Stomach (tissue), 8 donors: ENCODE measurements at regions not wholly inside any gene's neighbourhood (a gene's known extent, or its start where the extent isn't known, plus 50 kb on each side); places are given as distances from the start of the nearest gene placed in this dataset.
"Not testable (repeated sequence)": the region's sequence is repeated elsewhere in the genome, so short reads cannot be mapped to it uniquely, and the experiment has no call there.

Source experiments
- DNase-seq, 2 donors: peaks; one replicate each; pipeline versions ENCODE4 v3.0.0 to v3.0.0-alpha.2; 2013 to 2019
- H3K27ac ChIP-seq, 5 donors: fragments of 200-600 bp in 4 of 5; sonication (generic) in 4 of 5; one replicate each; pipeline ENCODE4 v1.5.1; 2013 to 2019; ENCODE audit warnings: mild to moderate bottlenecking in 1 of 5, moderate library complexity in 1 of 5
- H3K27me3 ChIP-seq, 3 donors: fragments of 200-600 bp; sonication (generic); one replicate each; pipeline ENCODE4 v1.5.1; 2017 to 2019; ENCODE audit warnings: mixed run types in 1 of 3
- H3K36me3 ChIP-seq, 4 donors: fragments of 200-600 bp; sonication (generic); 1 replicate in 3 of 4; 2 replicates in 1 of 4; pipeline ENCODE4 v1.5.1; 2016 to 2019
- H3K4me1 ChIP-seq, 4 donors: fragments of 200-600 bp; sonication (generic); one replicate each; pipeline ENCODE4 v1.5.1; 2016 to 2019
- H3K4me3 ChIP-seq, 4 donors: fragments of 200-600 bp; sonication (generic) in 3 of 4; one replicate each; pipeline ENCODE4 v1.5.1; 2016 to 2019; ENCODE audit warnings: mild to moderate bottlenecking in 1 of 4
- H3K9me3 ChIP-seq, 4 donors: fragments of 200-600 bp; sonication (generic); one replicate each; pipeline ENCODE4 v1.5.1; 2016 to 2019
- WGBS, 5 donors: extraction: QIAGEN DNeasy Blood & Tissue Kit in 3 of 5; methylation state at CpG; one replicate each; pipeline versions ENCODE4 v1.1.5 to v1.1.7; 2013 to 2018; 5-methylcytosine and 5-hydroxymethylcytosine counted together
- intact Hi-C: fragments of 100-400 bp; cut with DNase I; formaldehyde crosslinking; loops from one replicate; pipeline ENCODE4 v1.15.1; 2023; ENCODE audit warnings: low total_unique reads
- donor health status: healthy with polysubstance abuse.
- donor health status: Bipolar disorder and iron deficiency.
- donor health status: healthy.

DNA sequence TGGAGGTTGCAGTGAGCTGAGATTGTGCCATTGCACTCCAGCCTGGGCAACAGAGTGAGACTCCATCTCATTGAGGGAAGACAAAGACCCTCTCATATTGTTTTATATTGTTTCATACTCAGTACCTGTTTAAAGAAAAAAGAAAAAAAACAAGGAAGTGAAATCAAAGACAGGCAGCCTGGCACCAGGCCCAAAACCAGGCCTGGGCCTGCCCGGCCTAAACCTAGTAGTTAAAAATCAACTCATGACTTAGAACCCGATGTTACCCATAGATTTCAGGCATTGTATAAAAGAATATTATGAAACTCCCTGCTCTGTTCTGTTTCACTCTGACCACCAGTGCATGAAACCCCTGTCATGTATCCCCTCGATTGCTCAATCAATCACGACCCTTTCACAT lies 50.2 kb upstream of the GOLGA8O start:
- H3K4me1 ChIP-seq, H3K27ac ChIP-seq, H3K27me3 ChIP-seq, H3K9me3 ChIP-seq, DNase-seq, H3K36me3 ChIP-seq, intact Hi-C loops, H3K4me3 ChIP-seq: not testable (repeated sequence)
- no CpG with 5 or more reads among the region's 4 CpGs for WGBS, 5 donors
